Activated T-cell treated with anti-CD3 and anti-CD28 coated beads, Interleukin-2, amount 50 U/mL, for 48 hours (primary cell): ENCODE measurements at regions not wholly inside any gene's neighbourhood (a gene's known extent, or its start where the extent isn't known, plus 50 kb on each side); places are given as distances from the start of the nearest gene placed in this dataset.

ENCODE experiments used
- DNase-seq, 2 experiments: peaks; one replicate each; pipeline ENCODE4 v3.0.0-alpha.2; 2020

GRCh38 chr3:170728181-170728580 is 141.8 kb downstream of the RPL22L1 start:
- no peak for DNase-seq

GRCh38 chr3:170727754-170728153 is 141.9 kb upstream of the SLC7A14 start:
- no peak for DNase-seq

- no peak for DNase-seq
These were observed 141.2 kb upstream of the SLC7A14 start for GRCh38 chr3:170726976-170727661.

- no peak for DNase-seq
These were observed 139.4 kb upstream of the SLC7A14 start for GRCh38 chr3:170725285-170725731.

GRCh38 chr3:170724599-170725280 is 138.9 kb upstream of the SLC7A14 start:
- no peak for DNase-seq

- DNase-seq, result no peak
These were observed 137.4 kb upstream of the SLC7A14 start for GRCh38 chr3:170723241-170723640.

GRCh38 chr3:170721563-170721962 is 135.7 kb upstream of the SLC7A14 start:
- DNase-seq, result no peak

- no peak for DNase-seq
These were observed 133.4 kb upstream of the SLC7A14 start for GRCh38 chr3:170719300-170719699.

- DNase-seq, result no peak
These were observed 133.0 kb upstream of the SLC7A14 start for GRCh38 chr3:170718848-170719247.

- DNase-seq, result no peak
These were observed 131.8 kb upstream of the SLC7A14 start for GRCh38 chr3:170717410-170718402.

GRCh38 chr3:170716172-170716805 is 130.4 kb upstream of the SLC7A14 start:
- no peak for DNase-seq

GRCh38 chr3:170714562-170715535 is 129.0 kb upstream of the SLC7A14 start:
- no peak for DNase-seq

GRCh38 chr3:170714122-170714521 is 128.2 kb upstream of the SLC7A14 start:
- no peak for DNase-seq

- DNase-seq, result no peak
These were observed 127.8 kb upstream of the SLC7A14 start for GRCh38 chr3:170713653-170714052.

- no peak for DNase-seq
These were observed 126.9 kb upstream of the SLC7A14 start for GRCh38 chr3:170712798-170713197.

GRCh38 chr3:170712336-170712735 is 126.5 kb upstream of the SLC7A14 start:
- DNase-seq, result no peak

GRCh38 chr3:170711786-170712185 is 125.9 kb upstream of the SLC7A14 start:
- no peak for DNase-seq

GRCh38 chr3:170709046-170709445 is 123.2 kb upstream of the SLC7A14 start:
- no peak for DNase-seq

GRCh38 chr3:170707899-170708298 is 122.0 kb upstream of the SLC7A14 start:
- DNase-seq, result no peak

- no peak for DNase-seq
These were observed 119.3 kb upstream of the SLC7A14 start for GRCh38 chr3:170705131-170705530.

GRCh38 chr3:170703121-170703588 is 117.3 kb upstream of the SLC7A14 start:
- DNase-seq, result no peak
